Endodermal cell (in vitro differentiated cells): ENCODE measurements at regions not wholly inside any gene's neighbourhood (a gene's known extent, or its start where the extent isn't known, plus 50 kb on each side); places are given as distances from the start of the nearest gene placed in this dataset.

Experiments used
- DNase-seq: peaks from one replicate; pipeline ENCODE4 v3.0.0-alpha.2; 2017
- H3K27ac ChIP-seq: 2 replicates; pipeline ENCODE4 v1.5.1; 2013; ENCODE audit warnings: mild to moderate bottlenecking, low read depth, low read length, moderate library complexity
- H3K27me3 ChIP-seq: 2 replicates; pipeline ENCODE4 v1.6.1; 2013; ENCODE audit warnings: mild to moderate bottlenecking, low read length, moderate library complexity; ENCODE audit not compliant: insufficient read depth, control insufficient read depth, poor library complexity, severe bottlenecking
- H3K36me3 ChIP-seq: 2 replicates; pipeline ENCODE4 v1.7.0; 2013; ENCODE audit warnings: mild to moderate bottlenecking, low read length, moderate library complexity; ENCODE audit not compliant: control insufficient read depth, insufficient read depth
- H3K4me1 ChIP-seq: one replicate; pipeline ENCODE4 v1.7.0; 2013; ENCODE audit warnings: low read length; ENCODE audit not compliant: control insufficient read depth, insufficient read depth
- H3K4me3 ChIP-seq: 2 replicates; pipeline ENCODE4 v1.5.1; 2013; ENCODE audit warnings: mild to moderate bottlenecking, low read length, moderate library complexity
- H3K9ac ChIP-seq: 2 replicates; pipeline ENCODE4 v1.6.1; 2013; ENCODE audit warnings: mild to moderate bottlenecking, low read length, moderate library complexity; ENCODE audit not compliant: poor library complexity, severe bottlenecking; ENCODE audit errors: extremely low read depth
- H3K9me3 ChIP-seq: 2 replicates; pipeline ENCODE4 v1.6.1; 2013; ENCODE audit warnings: mild to moderate bottlenecking, low read length, moderate library complexity; ENCODE audit not compliant: control insufficient read depth
- H3K27ac Mint-ChIP-seq: 2 replicates; pipeline ENCODE4 v1.8.0; 2020; ENCODE audit warnings: mixed read lengths
- H3K27me3 Mint-ChIP-seq: 2 replicates; pipeline ENCODE4 v1.8.0; 2021; ENCODE audit warnings: mild to moderate bottlenecking, mixed read lengths; ENCODE audit not compliant: insufficient read depth
- H3K36me3 Mint-ChIP-seq: 2 replicates; pipeline ENCODE4 v1.8.0; 2020; ENCODE audit warnings: low read depth, mixed read lengths
- H3K4me1 Mint-ChIP-seq: 2 replicates; pipeline ENCODE4 v1.8.0; 2020; ENCODE audit warnings: mixed read lengths
- H3K4me3 Mint-ChIP-seq: 2 replicates; pipeline ENCODE4 v1.8.0; 2020; ENCODE audit warnings: mild to moderate bottlenecking, moderate library complexity, mixed read lengths
- H3K9me3 Mint-ChIP-seq: 2 replicates; pipeline ENCODE4 v1.8.0; 2020; ENCODE audit warnings: mild to moderate bottlenecking, mixed read lengths
- WGBS, 2 experiments: methylation state at CpG; one replicate each; pipeline versions ENCODE4 v1.1.5 to v1.1.7; 2013; ENCODE audit warnings: missing lambda C conversion rate in 2 of 2, mixed read lengths in 1 of 2; ENCODE audit not compliant: insufficient coverage in 1 of 2, insufficient read length in 1 of 2; 5-methylcytosine and 5-hydroxymethylcytosine counted together
- TF ChIP-seq, protein P1 (sequence below): fragments of 200-600 bp; sonication (generic); conservative IDR thresholded peaks from 2 replicates; pipeline ENCODE4 v1.5.0; 2021; ENCODE audit warnings: antibody characterized with exemption, mild to moderate bottlenecking

DNA sequence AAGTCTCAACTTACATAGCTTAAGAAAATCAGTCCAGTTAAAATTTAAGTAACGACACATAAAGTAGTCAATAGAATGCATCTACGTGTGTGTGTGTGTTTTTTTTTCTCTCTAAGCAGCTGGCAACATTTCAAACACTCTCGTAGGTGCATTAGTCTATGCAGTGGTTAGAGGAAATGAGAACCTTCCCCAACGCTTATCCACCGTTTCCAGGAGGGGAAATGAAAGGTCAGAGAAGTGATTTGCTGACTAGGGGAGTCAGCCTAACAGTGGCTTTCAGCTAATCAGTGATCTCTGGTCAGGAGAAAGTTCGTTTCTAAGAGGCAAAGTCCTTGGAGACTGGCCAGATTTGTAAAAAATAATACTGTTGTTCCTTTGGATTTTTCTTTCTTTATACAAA is 806.6 kb downstream of the C6orf118 start:
- Mint-ChIP-seq H3K27me3 (no peaks in the 10 kb centered on the region), H3K9me3 (no peaks in the 10 kb centered on the region), H3K36me3 (no peaks in the 10 kb centered on the region), H3K27ac (no peak overlapping the region), H3K4me1 (no peaks in the 10 kb centered on the region), H3K4me3 (no peak overlapping the region)
- DNase-seq: no peak
- Histone ChIP-seq H3K4me3 (no peak overlapping the region), H3K36me3 (no peaks in the 10 kb centered on the region), H3K4me1 (no peaks in the 10 kb centered on the region), H3K9me3 (no peaks in the 10 kb centered on the region), H3K27ac (no peak overlapping the region), H3K9ac (no peak overlapping the region), H3K27me3 (no peaks in the 10 kb centered on the region)
- 92 to 93% methylated on average over 5 to 6 of the region's 6 CpGs for WGBS, 2 experiments
- TF ChIP-seq, protein P1, sequence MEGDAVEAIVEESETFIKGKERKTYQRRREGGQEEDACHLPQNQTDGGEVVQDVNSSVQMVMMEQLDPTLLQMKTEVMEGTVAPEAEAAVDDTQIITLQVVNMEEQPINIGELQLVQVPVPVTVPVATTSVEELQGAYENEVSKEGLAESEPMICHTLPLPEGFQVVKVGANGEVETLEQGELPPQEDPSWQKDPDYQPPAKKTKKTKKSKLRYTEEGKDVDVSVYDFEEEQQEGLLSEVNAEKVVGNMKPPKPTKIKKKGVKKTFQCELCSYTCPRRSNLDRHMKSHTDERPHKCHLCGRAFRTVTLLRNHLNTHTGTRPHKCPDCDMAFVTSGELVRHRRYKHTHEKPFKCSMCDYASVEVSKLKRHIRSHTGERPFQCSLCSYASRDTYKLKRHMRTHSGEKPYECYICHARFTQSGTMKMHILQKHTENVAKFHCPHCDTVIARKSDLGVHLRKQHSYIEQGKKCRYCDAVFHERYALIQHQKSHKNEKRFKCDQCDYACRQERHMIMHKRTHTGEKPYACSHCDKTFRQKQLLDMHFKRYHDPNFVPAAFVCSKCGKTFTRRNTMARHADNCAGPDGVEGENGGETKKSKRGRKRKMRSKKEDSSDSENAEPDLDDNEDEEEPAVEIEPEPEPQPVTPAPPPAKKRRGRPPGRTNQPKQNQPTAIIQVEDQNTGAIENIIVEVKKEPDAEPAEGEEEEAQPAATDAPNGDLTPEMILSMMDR: no peak

DNA sequence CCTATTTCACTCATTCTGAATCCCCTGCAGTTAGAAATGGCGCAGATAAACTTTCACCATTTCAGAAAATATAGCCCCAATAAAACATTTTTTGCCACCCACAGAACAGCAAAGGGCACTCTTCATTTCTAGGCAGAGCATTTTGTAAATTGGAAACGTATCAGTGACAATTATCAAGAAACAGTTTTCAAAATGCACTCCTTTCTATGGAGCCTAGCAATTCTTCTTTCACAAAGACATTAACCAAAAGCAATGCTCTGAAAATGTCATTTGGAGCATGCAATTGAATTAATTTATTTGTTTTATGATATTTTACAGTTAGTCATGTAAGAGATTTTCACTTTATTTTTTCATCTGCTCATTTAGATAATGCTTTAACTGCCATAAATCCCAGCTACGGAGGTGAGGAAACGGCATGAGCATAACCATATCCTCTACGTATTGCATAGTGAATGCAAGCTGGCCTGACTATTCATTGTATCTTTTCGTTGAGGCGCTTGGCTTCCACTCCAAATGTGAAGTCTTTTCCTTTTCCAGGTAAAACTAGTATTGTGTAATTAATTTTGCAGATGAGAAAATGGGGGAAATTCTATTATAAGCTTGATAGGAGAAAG is 813.4 kb downstream of the C6orf118 start:
- no peak overlapping the region for H3K27ac ChIP-seq
- H3K9ac ChIP-seq: no peak overlapping the region
- H3K27me3 Mint-ChIP-seq: no peaks in the 10 kb centered on the region
- H3K27ac Mint-ChIP-seq: no peak overlapping the region
- H3K4me3 Mint-ChIP-seq: no peak overlapping the region
- WGBS, 2 experiments: 94 to 100% methylated on average over 7 of the region's 7 CpGs
- no peaks in the 10 kb centered on the region for H3K4me1 Mint-ChIP-seq
- no peaks in the 10 kb centered on the region for H3K36me3 ChIP-seq
- no peaks in the 10 kb centered on the region for H3K9me3 Mint-ChIP-seq
- no peaks in the 10 kb centered on the region for H3K4me1 ChIP-seq
- no peaks in the 10 kb centered on the region for H3K9me3 ChIP-seq
- no peaks in the 10 kb centered on the region for H3K27me3 ChIP-seq
- H3K4me3 ChIP-seq: no peak overlapping the region
- TF ChIP-seq, protein P1: no peak
- no peak for DNase-seq
- no peaks in the 10 kb centered on the region for H3K36me3 Mint-ChIP-seq

DNA sequence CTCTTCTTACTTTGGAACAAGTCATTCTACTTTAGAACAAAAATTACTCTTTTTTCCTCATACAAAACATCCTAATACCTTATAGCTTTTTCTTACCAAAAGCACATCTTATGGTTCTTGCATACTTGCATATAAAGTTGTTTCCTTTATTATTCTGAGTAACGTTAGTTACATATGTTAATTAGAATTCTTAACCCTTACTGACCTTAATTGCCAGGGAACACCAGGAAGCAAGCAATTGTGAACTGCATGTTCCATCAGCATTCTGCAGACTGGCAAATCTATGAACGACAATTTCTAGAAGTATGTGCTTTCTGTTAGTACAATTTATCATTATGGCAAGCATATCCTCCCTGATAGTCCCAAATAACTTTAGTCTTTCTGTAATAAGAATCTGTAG is 831.0 kb downstream of the C6orf118 start:
- Histone ChIP-seq H3K4me1 (no peaks in the 10 kb centered on the region), H3K9me3 (peaks cover 7% of the 10 kb centered on the region), H3K27me3 (no peaks in the 10 kb centered on the region), H3K27ac (no peak overlapping the region), H3K4me3 (no peak overlapping the region), H3K9ac (no peak overlapping the region), H3K36me3 (no peaks in the 10 kb centered on the region)
- Mint-ChIP-seq H3K27me3 (no peaks in the 10 kb centered on the region), H3K36me3 (no peaks in the 10 kb centered on the region), H3K4me1 (peaks cover 3% of the 10 kb centered on the region), H3K4me3 (no peak overlapping the region), H3K27ac (peak overlapping the region; percentile 1), H3K9me3 (peaks cover 20% of the 10 kb centered on the region)
- no peak for DNase-seq
- TF ChIP-seq, protein P1: no peak
- WGBS, 2 experiments: 7% methylated on average over 1 of the region's 2 CpGs; no CpG with 5 or more reads in 1 of the 2 experiments
